CD4-positive, alpha-beta T cell (primary cell): ENCODE measurements at regions not wholly inside any gene's neighbourhood (a gene's known extent, or its start where the extent isn't known, plus 50 kb on each side); places are given as distances from the start of the nearest gene placed in this dataset.
"Not testable (repeated sequence)": the region's sequence is repeated elsewhere in the genome, so short reads cannot be mapped to it uniquely, and the experiment has no call there.

Source experiments
- ATAC-seq: fragments of 200-7000 bp; cut with Tn5 transposase; one replicate; pipeline ENCODE4 v1.10.0; 2022; ENCODE audit warnings: mild to moderate bottlenecking; ENCODE audit not compliant: poor library complexity
- CTCF ChIA-PET: fragments of 350-600 bp; sonication (Branson Sonifier 250); formaldehyde crosslinking; loops from one replicate; lab custom pipeline; 2021; ENCODE audit warnings: antibody characterized with exemption, inconsistent platforms; lab: Charles Lee
- POLR2A ChIA-PET: fragments of 350-600 bp; sonication (Branson Sonifier 250); formaldehyde crosslinking; loops from one replicate; lab custom pipeline; 2021; ENCODE audit warnings: antibody characterized with exemption, inconsistent platforms; lab: Charles Lee
- DNase-seq, 14 experiments: peaks; one replicate each; pipeline ENCODE4 v3.0.0-alpha.2; 2013 to 2020; ENCODE audit warnings: mixed read lengths in 2 of 14
- H3K27ac ChIP-seq, 2 donors: one replicate each; pipeline versions ENCODE4 v1.5.1 to v1.7.0; 2013; ENCODE audit warnings: low read length in 2 of 2, low read depth in 1 of 2, mild to moderate bottlenecking in 1 of 2
- H3K27me3 ChIP-seq, 2 experiments: 1 replicate in 1 of 2; 2 replicates in 1 of 2; pipeline versions ENCODE4 v1.6.1 to v1.7.0; 2013; ENCODE audit warnings: low read length in 2 of 2, control low read depth in 1 of 2, mild to moderate bottlenecking in 1 of 2, moderate library complexity in 1 of 2; ENCODE audit not compliant: insufficient read depth in 2 of 2, control insufficient read depth in 1 of 2
- H3K36me3 ChIP-seq: one replicate; pipeline ENCODE4 v1.6.1; 2013; ENCODE audit warnings: low read length, control low read depth; ENCODE audit not compliant: insufficient read depth
- H3K4me1 ChIP-seq: one replicate; pipeline ENCODE4 v1.6.1; 2013; ENCODE audit warnings: low read length, control low read depth; ENCODE audit not compliant: insufficient read depth
- H3K4me3 ChIP-seq: one replicate; pipeline ENCODE4 v1.5.1; 2013; ENCODE audit warnings: mild to moderate bottlenecking, low read length, moderate library complexity
- H3K9me3 ChIP-seq, 2 experiments: 1 replicate in 1 of 2; 2 replicates in 1 of 2; pipeline versions ENCODE4 v1.6.1 to v1.7.0; 2013; ENCODE audit warnings: low read length in 2 of 2, mild to moderate bottlenecking in 2 of 2, control low read depth in 1 of 2, moderate library complexity in 1 of 2; ENCODE audit not compliant: control insufficient read depth in 1 of 2, insufficient read depth in 1 of 2
- H3K27ac Mint-ChIP-seq: one replicate; pipeline ENCODE4 v1.8.0; 2020; ENCODE audit warnings: mixed read lengths
- H3K27me3 Mint-ChIP-seq: one replicate; pipeline ENCODE4 v1.8.0; 2021; ENCODE audit warnings: mixed read lengths
- H3K36me3 Mint-ChIP-seq: one replicate; pipeline ENCODE4 v1.8.0; 2021; ENCODE audit warnings: low read depth, mixed read lengths
- H3K4me1 Mint-ChIP-seq: one replicate; pipeline ENCODE4 v1.8.0; 2021; ENCODE audit warnings: low read depth, mixed read lengths
- H3K4me3 Mint-ChIP-seq: one replicate; pipeline ENCODE4 v1.8.0; 2020; ENCODE audit warnings: mild to moderate bottlenecking, mixed read lengths
- H3K9me3 Mint-ChIP-seq: one replicate; pipeline ENCODE4 v1.8.0; 2020; ENCODE audit warnings: mixed read lengths
- intact Hi-C, 2 experiments: fragments of 100-400 bp; cut with DNase I in 1 of 2; cut with micrococcal nuclease in 1 of 2; formaldehyde crosslinking; loops; one replicate each; pipeline versions ENCODE4 v1.15.1 to v1.9.0; 2023 to 2025; cut with DNase I, micrococcal nuclease
- TF ChIP-seq, protein P1 (sequence below): fragments of 200-600 bp; IDR thresholded peaks from one replicate; pipeline ENCODE4 v1.8.0; 2022; ENCODE audit warnings: antibody characterized with exemption, mild to moderate bottlenecking

DNA sequence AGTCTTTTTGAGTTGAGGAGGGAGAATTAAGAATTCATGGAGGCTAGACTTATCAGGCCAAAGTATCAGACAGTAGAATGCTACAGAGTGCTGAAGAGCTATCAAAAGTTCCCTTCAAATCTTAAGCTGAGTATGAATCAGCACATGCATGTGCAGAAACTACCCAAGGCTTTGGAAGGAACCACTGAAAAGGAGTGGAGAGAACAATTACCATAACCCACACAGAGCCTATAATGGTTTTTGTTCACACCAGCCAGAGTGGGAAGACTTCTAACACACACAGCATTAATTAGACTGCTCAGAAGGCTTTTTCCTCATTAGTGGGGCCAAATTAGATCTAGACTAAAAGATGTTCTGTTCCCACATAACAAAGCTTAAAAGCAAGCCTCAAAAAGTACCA, 83.7 kb upstream of the SLC6A11 start:
- no peaks in the 10 kb centered on the region for H3K4me1 Mint-ChIP-seq
- H3K27ac Mint-ChIP-seq, result no peak overlapping the region
- no peak overlapping the region for H3K4me3 Mint-ChIP-seq
- no peak overlapping the region for H3K27ac ChIP-seq
- H3K36me3 ChIP-seq, result no peaks in the 10 kb centered on the region
- CTCF ChIA-PET, result no interaction called here
- peaks cover 5 to 27% of the 10 kb centered on the region in 2 experiments for H3K9me3 ChIP-seq
- no peak overlapping the region for H3K4me3 ChIP-seq
- no peak for DNase-seq
- TF ChIP-seq, protein P1, sequence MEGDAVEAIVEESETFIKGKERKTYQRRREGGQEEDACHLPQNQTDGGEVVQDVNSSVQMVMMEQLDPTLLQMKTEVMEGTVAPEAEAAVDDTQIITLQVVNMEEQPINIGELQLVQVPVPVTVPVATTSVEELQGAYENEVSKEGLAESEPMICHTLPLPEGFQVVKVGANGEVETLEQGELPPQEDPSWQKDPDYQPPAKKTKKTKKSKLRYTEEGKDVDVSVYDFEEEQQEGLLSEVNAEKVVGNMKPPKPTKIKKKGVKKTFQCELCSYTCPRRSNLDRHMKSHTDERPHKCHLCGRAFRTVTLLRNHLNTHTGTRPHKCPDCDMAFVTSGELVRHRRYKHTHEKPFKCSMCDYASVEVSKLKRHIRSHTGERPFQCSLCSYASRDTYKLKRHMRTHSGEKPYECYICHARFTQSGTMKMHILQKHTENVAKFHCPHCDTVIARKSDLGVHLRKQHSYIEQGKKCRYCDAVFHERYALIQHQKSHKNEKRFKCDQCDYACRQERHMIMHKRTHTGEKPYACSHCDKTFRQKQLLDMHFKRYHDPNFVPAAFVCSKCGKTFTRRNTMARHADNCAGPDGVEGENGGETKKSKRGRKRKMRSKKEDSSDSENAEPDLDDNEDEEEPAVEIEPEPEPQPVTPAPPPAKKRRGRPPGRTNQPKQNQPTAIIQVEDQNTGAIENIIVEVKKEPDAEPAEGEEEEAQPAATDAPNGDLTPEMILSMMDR, result no peak
- H3K4me1 ChIP-seq, result no peaks in the 10 kb centered on the region
- peaks cover 16 to 23% of the 10 kb centered on the region in 2 experiments for H3K27me3 ChIP-seq
- peaks cover 6% of the 10 kb centered on the region for H3K9me3 Mint-ChIP-seq
- peaks cover 50% of the 10 kb centered on the region for H3K27me3 Mint-ChIP-seq
- no peak for ATAC-seq
- intact Hi-C loops, result loop anchor here in 1 of 2 experiments (5.0 kb wide), 1 partner anchor 1220 kb away; no protein-coding TSS in a partner anchor
- no peaks in the 10 kb centered on the region for H3K36me3 Mint-ChIP-seq
- POLR2A ChIA-PET, result no interaction called here

- Histone ChIP-seq H3K27me3 (peaks cover 21 to 25% of the 10 kb centered on the region in 2 experiments), H3K9me3 (peaks cover 5 to 27% of the 10 kb centered on the region in 2 experiments), H3K4me1 (no peaks in the 10 kb centered on the region), H3K27ac (no peak overlapping the region), H3K4me3 (no peak overlapping the region), H3K36me3 (no peaks in the 10 kb centered on the region)
- CTCF ChIA-PET, result no interaction called here
- H3K9me3 Mint-ChIP-seq, result peaks cover 6% of the 10 kb centered on the region
- DNase-seq (no peak), ATAC-seq (no peak)
- no peak overlapping the region for H3K4me3 Mint-ChIP-seq
- no peak overlapping the region for H3K27ac Mint-ChIP-seq
- H3K27me3 Mint-ChIP-seq, result peaks cover 54% of the 10 kb centered on the region
- H3K4me1 Mint-ChIP-seq, result peaks cover under 1% of the 10 kb centered on the region
- intact Hi-C loops, result loop anchor here in 1 of 2 experiments (5.0 kb wide), 1 partner anchor 1221 kb away; no protein-coding TSS in a partner anchor
- POLR2A ChIA-PET, result no interaction called here
- TF ChIP-seq, protein P1, result no peak
- no peaks in the 10 kb centered on the region for H3K36me3 Mint-ChIP-seq
Measured at GRCh38 chr3:10733297-10733696, 82.7 kb upstream of the SLC6A11 start.

DNA sequence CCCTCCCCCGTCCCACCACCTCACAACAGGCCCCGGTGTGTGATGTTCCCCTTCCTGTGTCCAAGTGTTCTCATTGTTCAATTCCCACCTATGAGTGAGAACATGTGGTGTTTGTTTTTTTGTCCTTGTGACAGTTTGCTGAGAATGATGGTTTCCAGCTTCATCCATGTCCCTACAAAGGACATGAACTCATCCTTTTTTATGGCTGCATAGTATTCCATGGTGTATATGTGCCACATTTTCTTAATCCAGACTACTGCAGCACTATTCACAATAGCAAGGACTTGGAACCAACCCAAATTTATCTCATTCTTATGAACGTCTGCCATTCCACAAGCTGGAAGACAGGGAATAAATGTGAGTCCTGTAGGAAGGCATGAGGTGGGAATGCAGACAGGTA, 79.6 kb upstream of the SLC6A11 start:
- CTCF ChIA-PET, H3K4me1 ChIP-seq, H3K27ac ChIP-seq, H3K9me3 Mint-ChIP-seq, H3K27ac Mint-ChIP-seq, DNase-seq, POLR2A ChIA-PET, H3K4me3 Mint-ChIP-seq, H3K4me3 ChIP-seq, intact Hi-C loops, H3K36me3 Mint-ChIP-seq, ATAC-seq, H3K36me3 ChIP-seq: not testable (repeated sequence)
- H3K9me3 ChIP-seq, result peaks cover 5 to 27% of the 10 kb centered on the region in 2 experiments
- H3K27me3 ChIP-seq, result peaks cover 21 to 23% of the 10 kb centered on the region in 2 experiments
- H3K4me1 Mint-ChIP-seq, result peaks cover 10% of the 10 kb centered on the region
- H3K27me3 Mint-ChIP-seq, result peaks cover 65% of the 10 kb centered on the region

DNA sequence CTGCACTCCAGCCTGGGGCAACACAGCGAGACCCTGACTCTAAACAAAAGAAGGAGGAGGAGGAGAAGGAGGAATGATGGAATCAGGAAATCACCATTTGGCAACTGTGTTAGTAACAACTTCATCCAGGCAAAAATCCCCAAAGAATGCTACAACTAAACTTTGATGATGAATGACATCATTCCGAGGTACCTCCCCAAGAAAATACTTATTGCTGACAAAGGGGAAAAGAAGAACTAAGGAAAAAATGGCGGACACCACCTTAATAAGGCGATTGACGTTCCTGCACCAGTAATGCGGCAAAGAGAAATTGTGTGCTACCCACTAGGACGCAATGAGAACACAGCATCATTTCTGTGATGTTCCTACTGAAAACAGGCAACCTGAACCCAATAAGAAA, 78.2 kb upstream of the SLC6A11 start:
- H3K4me1 ChIP-seq, result peaks cover 8% of the 10 kb centered on the region
- no peak overlapping the region for H3K27ac ChIP-seq
- Mint-ChIP-seq H3K9me3 (peaks cover 4% of the 10 kb centered on the region), H3K4me3 (no peak overlapping the region), H3K27me3 (peaks cover 67% of the 10 kb centered on the region), H3K4me1 (peaks cover 10% of the 10 kb centered on the region), H3K36me3 (no peaks in the 10 kb centered on the region), H3K27ac (no peak overlapping the region)
- intact Hi-C loops, result no loop called here
- ChIA-PET CTCF (interaction anchor here (2.8 kb wide), 1 partner anchor 393 kb away, joined by 28 read pairs; no protein-coding TSS in a partner anchor), POLR2A (interaction anchor here (1.0 kb wide), 1 partner anchor 300 kb away, joined by 3 read pairs; no protein-coding TSS in a partner anchor)
- peaks cover 21 to 23% of the 10 kb centered on the region in 2 experiments for H3K27me3 ChIP-seq
- ATAC-seq (no peak), DNase-seq (no peak)
- TF ChIP-seq, protein P1, result no peak
- H3K9me3 ChIP-seq, result peaks cover 5 to 17% of the 10 kb centered on the region in 2 experiments
- H3K4me3 ChIP-seq, result no peak overlapping the region
- H3K36me3 ChIP-seq, result no peaks in the 10 kb centered on the region
